GM20431 (cell line): ENCODE measurements at regions not wholly inside any gene's neighbourhood (a gene's known extent, or its start where the extent isn't known, plus 50 kb on each side); places are given as distances from the start of the nearest gene placed in this dataset.
"Not testable (repeated sequence)": the region's sequence is repeated elsewhere in the genome, so short reads cannot be mapped to it uniquely, and the experiment has no call there.

Experiments used
- in situ Hi-C: fragments of 300-500 bp; cut with MseI, MboI; formaldehyde crosslinking; loops from one replicate; pipeline ENCODE4 v1.15.0; 2020; ENCODE audit warnings: low sequenced_read_pairs; ENCODE audit not compliant: unreplicated experiment

GRCh38 chr12:88932457-88932856 is 352.2 kb upstream of the KITLG start:
- in situ Hi-C loops = no loop called here

- in situ Hi-C loops = no loop called here
Observed at GRCh38 chr12:88931598-88931997, 351.3 kb upstream of the KITLG start.

DNA sequence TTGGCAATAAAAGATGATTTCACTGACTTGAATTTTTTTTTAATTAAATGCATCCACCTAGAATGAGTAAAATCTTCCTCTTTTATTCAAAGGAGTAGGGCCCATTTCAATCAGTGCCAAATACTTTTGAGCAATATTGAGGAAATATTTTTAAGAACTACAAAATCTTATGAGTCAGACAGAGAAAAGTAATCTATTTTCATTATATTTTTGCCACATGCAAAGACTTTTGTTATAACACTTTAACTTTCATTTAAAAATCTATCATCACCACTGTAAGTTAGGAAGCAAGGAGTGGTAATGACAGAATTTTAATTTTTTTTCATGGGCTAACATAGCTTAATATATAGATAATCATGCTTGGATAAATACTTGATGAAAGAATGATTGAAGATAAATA is 345.2 kb upstream of the KITLG start:
- in situ Hi-C loops = no loop called here

DNA sequence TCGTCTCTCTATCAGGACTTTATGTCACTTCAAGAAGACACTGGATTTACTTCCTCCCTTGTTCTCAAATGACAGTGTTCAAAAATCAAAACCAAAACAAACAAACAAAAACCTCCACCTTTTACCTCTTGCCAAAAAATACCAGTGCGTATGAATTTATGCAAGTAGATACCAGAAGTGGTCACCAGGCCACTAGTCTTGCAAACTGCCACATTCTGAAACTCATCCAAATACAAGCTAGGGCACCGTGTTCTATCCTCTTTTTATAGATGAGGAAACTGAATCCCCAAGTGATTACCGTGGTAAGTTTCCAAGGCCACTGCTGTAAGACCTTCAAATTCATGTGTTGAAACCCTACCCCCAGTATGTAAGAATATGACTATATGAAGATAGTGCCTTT is 343.9 kb upstream of the KITLG start:
- in situ Hi-C loops = no loop called here

GRCh38 chr12:88923631-88924030 is 343.4 kb upstream of the KITLG start:
- in situ Hi-C loops = no loop called here

- in situ Hi-C loops = no loop called here
Observed at GRCh38 chr12:88922816-88923215, 342.5 kb upstream of the KITLG start.

GRCh38 chr12:88921890-88922532 is 341.7 kb upstream of the KITLG start:
- in situ Hi-C loops = no loop called here

- in situ Hi-C loops = no loop called here
Observed at GRCh38 chr12:88921434-88921833, 341.2 kb upstream of the KITLG start.

- in situ Hi-C loops = no loop called here
Observed at GRCh38 chr12:88918161-88918560, 337.9 kb upstream of the KITLG start.

GRCh38 chr12:88914967-88915366 is 334.7 kb upstream of the KITLG start:
- in situ Hi-C loops = no loop called here

DNA sequence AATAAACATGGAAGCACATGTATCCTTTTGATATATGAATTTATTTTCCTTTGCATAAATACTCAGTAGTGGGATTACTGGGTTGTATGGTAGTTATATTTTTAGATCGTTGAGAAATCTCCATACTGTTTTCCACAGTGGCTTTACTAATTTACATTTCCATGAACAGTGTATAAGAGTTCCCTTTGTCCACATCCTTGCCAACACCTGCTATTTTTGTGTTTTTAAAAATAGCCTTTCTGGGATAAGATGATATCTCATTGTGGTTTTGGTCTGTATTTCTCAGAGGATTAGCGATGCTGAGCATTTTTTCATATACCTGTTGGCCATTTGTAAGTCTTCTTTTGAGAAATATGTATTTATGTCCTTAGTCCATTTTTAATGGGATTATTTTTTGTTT is 329.2 kb upstream of the KITLG start:
- in situ Hi-C loops = no loop called here

DNA sequence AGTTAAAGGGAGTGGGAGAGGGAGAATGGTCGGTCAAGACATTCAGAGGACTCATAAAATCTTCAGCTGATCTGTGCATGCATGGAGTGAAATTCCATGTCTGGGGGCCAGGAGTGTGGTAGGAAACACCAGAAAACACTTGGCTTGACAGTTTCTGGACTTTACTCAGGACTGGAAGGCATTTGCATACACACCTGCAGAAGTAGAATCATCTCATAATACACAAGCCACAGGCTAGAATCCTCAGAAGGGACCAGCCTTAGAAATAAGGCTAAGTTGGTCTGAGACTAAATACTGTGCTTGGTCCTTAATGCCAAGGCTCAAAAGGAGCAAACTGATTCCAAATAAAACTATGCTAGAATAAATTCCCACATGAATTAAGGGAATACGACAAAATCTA is 328.1 kb upstream of the KITLG start:
- in situ Hi-C loops = no loop called here

- in situ Hi-C loops = no loop called here
Observed at GRCh38 chr12:88904705-88905104, 324.4 kb upstream of the KITLG start.

DNA sequence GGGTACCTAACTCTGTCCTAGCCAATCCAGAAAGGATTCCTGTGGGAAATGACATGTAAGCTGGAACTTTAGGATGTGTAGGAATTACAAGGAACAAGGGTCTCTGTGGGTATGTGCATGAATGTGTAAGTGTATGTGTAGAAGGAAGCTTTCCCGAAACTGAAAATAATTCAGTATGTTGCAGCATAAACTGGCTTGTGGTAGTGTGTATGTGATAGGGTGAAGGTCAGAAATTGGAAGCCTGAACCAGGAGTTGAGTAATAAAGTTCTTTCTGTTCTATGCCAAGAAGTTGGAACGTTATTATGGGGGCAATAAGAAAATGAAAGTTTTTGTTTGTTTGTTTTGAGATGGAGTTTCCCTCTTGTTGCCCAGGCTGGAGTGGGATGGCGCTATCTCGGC is 323.1 kb upstream of the KITLG start:
- in situ Hi-C loops = no loop called here

- in situ Hi-C loops = no loop called here
Observed at GRCh38 chr12:88897723-88898122, 317.5 kb upstream of the KITLG start.

DNA sequence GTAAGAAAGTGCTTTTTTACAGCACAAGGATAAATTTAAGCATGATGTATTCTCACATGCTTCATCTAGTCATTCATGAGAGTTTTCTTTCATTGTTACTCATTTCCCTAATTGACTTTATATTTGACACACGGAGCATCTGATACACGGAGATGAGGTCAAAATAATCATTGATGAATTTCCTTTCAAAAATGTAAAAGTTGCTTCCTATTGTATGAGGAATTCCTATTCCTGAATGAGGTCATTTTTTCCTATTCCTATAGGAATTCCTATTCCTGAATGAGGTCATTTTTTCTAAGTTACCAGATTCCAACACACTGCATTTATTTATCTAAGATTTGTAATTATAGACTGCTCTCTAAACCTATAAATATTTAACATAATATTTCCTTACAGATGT is 316.7 kb upstream of the KITLG start:
- in situ Hi-C loops = no loop called here

GRCh38 chr12:88895634-88896033 is 315.4 kb upstream of the KITLG start:
- in situ Hi-C loops = no loop called here

GRCh38 chr12:88893801-88894200 is 313.5 kb upstream of the KITLG start:
- in situ Hi-C loops = no loop called here

DNA sequence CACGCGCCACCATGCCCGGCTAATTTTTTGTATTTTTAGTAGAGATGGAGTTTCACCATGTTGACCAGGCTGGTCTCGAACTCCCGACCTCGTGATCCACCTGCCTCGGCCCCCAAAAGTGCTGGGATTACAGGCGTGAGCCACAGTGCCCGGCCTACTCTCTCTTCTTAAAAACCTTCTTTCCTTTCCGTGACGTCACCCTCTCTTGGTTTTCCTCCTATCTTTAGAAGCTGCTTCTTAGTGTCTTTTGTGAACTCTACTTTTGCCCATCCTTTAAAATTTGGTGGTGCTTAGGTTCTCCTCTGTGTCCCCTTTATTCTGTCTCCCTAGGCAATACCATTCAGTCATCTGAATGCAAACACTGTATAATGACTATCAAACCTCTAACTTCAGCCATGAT is 311.2 kb upstream of the KITLG start:
- in situ Hi-C loops = not testable (repeated sequence)

- in situ Hi-C loops = no loop called here
Observed at GRCh38 chr12:88889326-88890110, 309.2 kb upstream of the KITLG start.

GRCh38 chr12:88884600-88884999 is 304.3 kb upstream of the KITLG start:
- in situ Hi-C loops = no loop called here

GRCh38 chr12:88882662-88883061 is 302.4 kb upstream of the KITLG start:
- in situ Hi-C loops = no loop called here
